GM18907 (cell line): ENCODE measurements at regions not wholly inside any gene's neighbourhood (a gene's known extent, or its start where the extent isn't known, plus 50 kb on each side); places are given as distances from the start of the nearest gene placed in this dataset.

Experiments
- ATAC-seq: cut with Tn5 transposase; IDR thresholded peaks from one replicate; pipeline ENCODE4 v1.9.1; 2021; ENCODE audit warnings: mild to moderate bottlenecking, moderate library complexity; ENCODE audit not compliant: unreplicated experiment

DNA sequence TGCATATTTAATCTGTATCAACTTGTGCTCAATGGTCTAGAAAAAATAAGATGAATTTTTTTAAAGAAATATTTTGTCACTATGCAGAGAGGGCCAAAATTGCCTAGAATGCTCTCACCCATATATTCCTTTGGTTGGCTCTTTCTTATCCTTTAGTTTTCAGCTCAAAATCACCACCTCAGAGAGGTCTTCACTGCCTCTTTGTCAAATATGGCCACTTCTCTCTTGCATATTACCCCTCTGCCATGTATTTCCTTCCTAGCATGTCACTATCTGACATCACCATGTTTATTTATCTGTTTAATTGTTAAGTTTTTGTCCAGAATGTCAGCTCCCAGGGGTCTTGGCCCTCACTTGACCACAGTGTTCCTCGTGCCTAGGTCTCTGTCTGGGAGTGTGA is 535.2 kb upstream of the CDH2 start:
- ATAC-seq, result no peak

DNA sequence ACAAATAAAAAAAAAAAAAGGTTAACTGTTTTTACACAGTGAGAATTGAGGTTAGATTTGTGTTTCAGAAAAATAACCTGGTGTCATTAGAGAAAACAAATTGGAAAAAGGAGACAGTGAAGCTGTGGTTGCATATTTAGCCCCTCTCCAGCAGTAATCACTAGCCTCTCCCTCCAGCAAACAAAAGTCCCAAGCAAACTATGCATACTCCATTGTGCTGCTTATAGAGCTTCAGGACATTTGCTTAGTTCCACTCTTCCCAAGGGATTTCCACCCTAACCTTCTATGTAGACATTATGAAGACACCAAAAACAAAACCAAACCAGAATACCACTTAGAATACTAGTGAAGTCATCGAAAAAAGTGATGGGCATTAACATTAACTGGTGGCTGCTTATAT is 534.2 kb upstream of the CDH2 start:
- no peak for ATAC-seq

- no peak for ATAC-seq
Measured at GRCh38 chr18:28707006-28707405, 530.1 kb upstream of the CDH2 start.

- no peak for ATAC-seq
Measured at GRCh38 chr18:28706397-28706796, 529.5 kb upstream of the CDH2 start.

DNA sequence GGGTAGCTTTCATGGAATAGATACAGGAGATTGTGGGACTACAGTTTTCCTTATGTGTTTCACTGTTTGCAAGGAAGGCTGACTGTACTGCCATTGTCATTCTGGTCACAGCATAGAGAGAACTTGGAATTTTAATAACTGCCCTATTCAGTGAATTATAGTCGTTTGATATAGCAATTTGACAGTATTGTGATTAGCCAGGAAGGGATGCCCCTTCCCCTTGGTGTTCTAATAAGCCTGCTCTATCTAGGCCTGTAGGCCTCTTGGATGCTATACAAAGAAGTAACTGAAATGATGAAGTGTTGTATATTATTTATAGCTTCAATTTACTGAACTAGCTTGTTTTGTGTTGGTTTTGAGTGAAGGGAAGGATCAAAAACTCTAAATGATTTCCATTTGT is 528.6 kb upstream of the CDH2 start:
- no peak for ATAC-seq

DNA sequence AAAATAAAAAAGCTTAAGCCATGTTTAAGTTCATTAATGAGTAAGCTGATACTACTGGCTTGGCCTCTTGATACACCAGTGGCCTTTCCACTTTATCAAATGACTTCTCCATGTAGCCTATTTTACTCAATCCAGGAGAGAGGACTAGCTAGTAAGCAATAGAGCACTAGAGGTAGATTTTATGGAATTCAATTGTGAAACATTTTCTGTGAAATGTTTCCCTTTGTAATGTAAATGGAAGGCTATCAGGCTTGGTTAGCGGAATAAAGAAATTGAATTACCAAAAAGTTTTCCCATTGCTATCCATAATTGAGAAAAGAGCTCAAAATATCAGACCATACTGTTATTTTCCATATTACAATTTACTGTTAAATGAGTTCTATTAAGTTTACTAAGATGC is 515.4 kb upstream of the CDH2 start:
- ATAC-seq, result no peak

GRCh38 chr18:28691496-28691840 is 514.5 kb upstream of the CDH2 start:
- ATAC-seq, result no peak

DNA sequence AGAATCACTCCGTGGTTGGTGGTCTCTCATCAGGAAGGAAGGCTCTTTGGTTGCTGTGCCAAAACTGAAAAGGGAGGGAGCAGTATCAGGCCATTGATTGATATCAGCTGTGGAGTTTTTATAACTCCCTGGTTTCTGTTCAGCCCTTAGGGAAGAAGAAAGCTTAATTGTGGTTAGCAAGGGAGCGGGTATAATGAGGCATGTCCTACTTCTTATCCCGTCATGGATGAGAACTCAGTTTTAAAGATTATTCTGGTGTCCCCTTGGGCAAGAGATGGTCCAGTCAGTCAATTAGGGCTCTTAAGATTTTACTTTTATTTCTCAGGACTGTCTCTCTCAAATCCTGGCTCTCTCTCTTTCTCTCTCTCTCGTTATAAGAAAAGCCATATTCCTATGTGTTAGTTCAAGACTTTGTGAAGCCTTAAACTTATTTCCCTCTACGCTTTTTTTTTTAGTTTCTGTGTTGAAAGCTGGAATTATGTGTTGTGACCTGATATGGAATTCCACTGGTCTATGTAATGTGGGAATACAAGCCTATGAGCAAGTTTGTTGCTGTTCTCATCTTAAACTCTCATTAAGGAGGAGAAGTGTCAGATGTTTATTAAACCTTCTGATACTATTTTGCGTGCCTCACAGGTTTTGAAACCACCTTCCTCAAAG is 514.0 kb upstream of the CDH2 start:
- ATAC-seq, result no peak

GRCh38 chr18:28690100-28690499 is 513.2 kb upstream of the CDH2 start:
- ATAC-seq, result no peak

DNA sequence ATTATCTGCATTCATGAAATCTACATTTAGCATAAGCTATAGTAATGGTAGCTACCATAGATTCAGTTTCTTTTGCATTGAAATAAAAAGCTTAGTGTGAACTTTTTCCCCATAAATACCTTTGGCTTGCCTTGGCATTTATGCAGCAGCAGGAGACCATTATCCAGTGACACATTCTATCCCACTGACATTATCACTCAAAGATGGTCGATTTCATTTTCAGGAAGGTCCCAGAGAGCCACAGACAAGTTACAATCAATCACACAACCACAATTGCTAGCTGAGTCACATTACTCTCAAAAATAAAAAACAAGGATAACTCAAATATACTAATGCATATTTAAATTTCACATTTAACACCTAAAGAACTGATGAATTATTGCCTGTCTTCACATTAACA is 512.7 kb upstream of the CDH2 start:
- ATAC-seq, result no peak

GRCh38 chr18:28684746-28685355 is 507.9 kb upstream of the CDH2 start:
- no peak for ATAC-seq

GRCh38 chr18:28682912-28683311 is 506.0 kb upstream of the CDH2 start:
- ATAC-seq, result no peak

DNA sequence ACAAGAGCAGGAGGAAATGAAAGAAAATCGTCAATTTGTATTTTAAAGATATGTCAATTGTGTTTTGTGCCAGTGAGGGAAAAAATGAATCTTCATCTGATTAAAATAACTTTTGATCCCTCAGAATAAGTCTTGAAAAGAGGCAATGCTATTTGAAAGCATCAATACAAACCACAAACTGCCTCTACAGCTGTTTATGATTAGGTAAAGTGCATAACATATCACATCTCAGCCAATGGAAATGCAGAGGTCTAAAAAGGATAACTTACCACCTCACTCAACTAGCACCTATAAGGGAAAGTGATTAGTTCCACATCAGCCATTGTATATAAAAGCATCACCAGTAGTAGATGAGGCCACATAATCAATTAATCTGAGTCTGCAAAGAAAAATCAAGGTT is 492.2 kb upstream of the CDH2 start:
- no peak for ATAC-seq

- no peak for ATAC-seq
Measured at GRCh38 chr18:28666216-28666615, 489.3 kb upstream of the CDH2 start.

DNA sequence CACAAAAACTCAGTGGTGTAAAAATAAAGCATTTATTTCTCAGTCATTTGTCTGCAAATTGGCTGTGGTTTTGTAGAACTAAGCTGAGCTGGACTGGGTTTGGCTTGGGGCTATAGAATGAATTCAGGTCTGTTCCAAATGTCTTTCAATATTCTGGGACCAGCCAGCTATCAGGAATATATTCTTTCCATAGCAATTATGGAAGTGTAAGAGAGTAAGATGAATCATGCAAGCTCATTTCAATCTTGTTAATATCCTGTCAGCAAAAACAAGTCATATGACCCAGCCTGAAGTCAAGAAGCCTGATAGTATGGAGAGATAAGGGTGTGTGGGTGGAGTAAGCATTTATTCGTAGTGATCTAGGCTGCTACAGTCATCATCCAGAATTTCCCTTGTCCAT is 481.0 kb upstream of the CDH2 start:
- ATAC-seq, result no peak

DNA sequence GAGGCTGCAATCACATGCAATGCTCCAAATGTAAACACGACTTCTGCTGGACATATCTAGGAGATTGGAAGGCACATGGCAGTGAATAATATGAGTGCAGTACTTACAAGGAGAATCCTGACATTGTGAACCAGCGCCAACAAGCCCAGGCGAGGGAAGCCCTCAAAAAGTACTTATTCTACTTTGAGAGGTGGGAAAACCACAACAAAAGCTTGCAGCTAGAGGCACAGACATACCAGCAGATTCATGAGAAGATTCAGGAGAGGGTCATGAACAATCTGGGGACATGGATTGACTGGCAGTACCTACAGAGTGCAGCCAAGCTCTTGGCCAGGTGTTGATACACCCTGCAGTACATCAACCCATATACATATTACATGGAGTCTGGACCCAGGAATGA is 475.7 kb upstream of the CDH2 start:
- no peak for ATAC-seq

DNA sequence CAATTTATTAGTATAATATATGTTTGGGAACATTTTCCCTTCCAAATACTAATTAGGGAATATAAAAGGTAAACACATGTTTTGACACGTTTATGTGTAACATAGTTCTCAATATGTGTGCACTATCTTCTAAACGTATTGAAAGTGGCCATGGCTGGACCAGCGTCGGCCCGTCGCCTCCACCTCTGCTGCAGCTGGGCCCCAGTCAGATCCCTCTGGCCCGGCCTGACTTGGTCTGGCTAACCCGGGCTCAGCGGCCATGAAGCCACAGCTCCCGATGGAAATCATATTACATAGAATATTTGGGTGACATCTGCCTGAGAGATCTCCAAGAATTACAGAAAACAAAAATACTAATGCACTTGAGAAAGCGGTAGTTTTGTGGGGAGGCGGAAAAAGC is 474.4 kb upstream of the CDH2 start:
- no peak for ATAC-seq

DNA sequence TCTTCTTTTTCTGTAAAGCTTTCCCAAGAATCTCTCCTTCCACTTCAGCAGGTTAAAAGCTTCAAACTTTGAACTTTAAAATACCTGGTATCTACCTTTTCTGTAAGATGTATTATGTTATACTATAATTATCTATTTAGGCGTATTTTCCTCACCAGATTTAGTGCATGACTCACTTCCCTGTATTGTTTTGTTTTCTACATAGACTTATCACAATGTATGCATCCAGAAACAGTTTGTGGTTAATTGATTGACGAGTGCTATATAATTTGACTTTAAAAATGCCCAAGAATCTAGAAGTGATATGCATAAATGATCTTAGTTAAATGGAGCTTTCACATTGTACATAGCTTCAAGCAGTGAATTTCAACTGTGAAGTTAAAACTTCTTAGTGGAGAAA is 473.9 kb upstream of the CDH2 start:
- no peak for ATAC-seq

DNA sequence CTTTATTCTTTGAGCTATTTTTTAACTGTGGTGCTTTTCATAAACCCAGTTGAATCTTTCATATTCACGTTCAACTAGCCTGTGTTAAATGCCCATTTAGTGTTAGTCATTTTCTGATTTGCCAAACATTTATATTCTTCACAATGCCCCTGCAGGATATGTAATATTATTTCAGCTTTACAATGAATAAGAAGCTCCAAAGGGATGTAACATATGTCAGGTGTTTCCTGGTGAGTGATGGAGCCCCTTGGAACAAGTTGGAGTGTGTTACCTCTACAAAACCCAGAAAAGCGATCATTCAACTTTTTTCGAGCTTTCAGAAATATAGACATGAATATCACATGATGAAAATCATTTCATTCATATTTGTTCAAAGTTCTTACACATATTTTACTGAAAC is 471.0 kb upstream of the CDH2 start:
- no peak for ATAC-seq

DNA sequence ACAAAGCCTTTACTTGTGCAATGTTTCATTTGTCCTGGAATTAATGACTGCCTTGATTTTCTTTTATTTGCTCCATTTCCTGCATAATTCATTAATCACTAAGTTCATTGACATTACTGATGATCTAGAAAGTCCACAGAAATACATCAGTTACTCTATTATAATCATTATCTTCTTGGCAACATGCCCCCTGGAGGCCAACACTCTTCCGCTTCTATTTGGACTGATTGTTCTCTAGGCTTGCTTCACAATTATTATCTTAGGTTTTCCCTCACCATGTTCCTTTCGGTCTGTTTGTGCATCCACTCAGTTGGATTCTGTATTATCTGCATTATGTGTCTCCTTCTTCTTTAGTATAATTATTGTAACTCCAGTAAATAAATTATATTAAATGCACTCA is 461.0 kb upstream of the CDH2 start:
- ATAC-seq, result no peak

GRCh38 chr18:28635530-28635929 is 458.6 kb upstream of the CDH2 start:
- ATAC-seq, result no peak

DNA sequence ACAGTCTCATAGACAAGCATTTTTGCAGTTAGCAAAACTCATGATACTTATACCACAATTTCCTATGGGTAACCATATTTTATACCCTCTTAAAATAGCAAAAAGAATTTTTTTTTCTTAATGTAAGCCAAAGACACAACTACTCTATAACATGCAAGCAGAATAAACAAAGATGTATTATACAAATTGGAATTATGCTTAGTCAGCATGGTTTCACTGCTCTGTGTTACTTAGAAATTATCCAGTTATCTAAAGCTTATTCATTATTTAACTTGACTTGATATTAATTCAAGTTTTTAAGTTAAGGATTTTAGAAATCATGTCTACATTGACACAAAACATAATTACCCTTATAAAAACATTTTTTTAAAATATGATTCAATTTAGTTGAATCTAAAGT is 449.8 kb upstream of the CDH2 start:
- ATAC-seq, result no peak

DNA sequence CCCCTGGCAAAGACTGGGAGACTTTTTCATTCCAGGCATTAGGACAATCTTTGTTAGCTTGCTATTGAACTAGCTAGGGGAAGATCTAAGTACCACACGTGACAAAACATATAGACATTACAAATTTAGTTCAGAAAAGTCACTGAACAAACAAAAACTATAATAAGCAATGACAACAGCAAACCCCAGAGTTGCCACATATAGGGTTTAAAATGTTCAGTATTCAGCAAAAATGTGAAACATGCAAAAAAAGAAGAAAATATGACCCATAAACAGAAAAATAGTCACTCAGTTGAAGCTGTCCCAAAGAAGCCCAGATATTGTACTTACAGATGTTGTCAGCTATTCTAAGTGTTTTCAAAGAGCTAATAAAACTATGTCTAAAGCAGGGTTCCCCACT is 431.1 kb upstream of the CDH2 start:
- ATAC-seq, result no peak
